HG03571 (cell line): ENCODE measurements at regions not wholly inside any gene's neighbourhood (a gene's known extent, or its start where the extent isn't known, plus 50 kb on each side); places are given as distances from the start of the nearest gene placed in this dataset.

Source experiments
- ATAC-seq: cut with Tn5 transposase; IDR thresholded peaks from one replicate; pipeline ENCODE4 v1.9.1; 2021; ENCODE audit not compliant: unreplicated experiment

GRCh38 chr13:104015646-104016396, 949.6 kb upstream of the SLC10A2 start:
- ATAC-seq = no peak

- no peak for ATAC-seq
Observed at GRCh38 chr13:104014803-104015645, 948.8 kb upstream of the SLC10A2 start.

DNA sequence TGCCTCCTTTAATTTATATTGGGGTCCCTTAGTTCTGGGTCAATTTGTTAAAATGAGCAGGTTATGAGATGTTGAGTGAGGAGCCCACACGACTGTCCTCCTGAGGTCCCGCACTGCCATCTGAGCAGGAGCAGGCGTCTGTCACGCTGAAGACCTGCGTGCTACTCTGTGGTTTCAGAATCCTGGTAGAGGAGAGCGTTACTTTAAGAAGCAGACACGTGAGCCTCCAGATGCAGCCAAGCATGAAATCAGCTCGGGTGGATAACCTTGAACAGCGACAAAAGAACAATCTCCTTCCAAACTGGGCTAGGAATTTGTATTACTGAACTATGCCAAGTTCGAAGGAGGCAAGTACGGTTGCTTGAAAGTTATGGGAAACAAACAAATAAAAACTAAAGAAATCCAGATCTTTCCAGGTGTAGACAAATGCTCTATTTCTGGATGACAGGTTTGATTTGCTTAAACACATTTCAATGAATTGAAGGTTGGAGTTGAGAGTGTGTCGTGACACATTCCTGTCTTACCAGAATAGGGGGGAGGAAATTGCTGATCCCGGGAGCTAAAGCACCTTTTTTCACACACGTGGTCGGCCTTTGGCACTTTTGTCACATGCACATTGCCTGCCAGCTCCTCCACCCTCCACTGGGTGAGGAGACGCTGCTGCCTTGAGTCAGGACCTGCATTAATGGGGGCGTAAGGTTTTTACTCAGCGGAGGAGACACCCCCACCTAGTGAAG, 945.5 kb upstream of the SLC10A2 start:
- ATAC-seq = no peak

- no peak for ATAC-seq
Observed at GRCh38 chr13:104008541-104009435, 942.6 kb upstream of the SLC10A2 start.

- ATAC-seq = no peak
Observed at GRCh38 chr13:104008075-104008474, 941.9 kb upstream of the SLC10A2 start.

DNA sequence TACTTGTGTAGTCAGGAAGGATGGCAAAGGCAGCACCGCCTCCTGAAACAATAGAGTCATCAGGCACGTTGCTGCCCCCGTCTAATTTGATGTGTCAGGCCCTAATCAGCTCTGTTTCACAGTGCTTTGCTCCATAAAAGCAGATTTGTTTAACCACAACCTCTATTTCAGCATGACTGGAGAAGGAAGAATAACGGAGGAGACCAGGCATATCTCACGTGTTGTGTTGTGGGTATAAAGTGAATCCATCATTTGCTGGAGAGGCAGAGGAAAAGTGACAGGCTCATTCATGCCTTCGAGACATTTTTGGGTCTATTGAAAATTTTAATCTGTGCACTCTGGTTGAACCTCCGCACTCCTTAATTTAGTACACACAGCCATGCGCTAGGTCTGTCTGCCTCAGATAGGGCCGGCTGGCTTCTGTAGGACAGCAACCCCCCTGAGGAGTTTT, 940.4 kb upstream of the SLC10A2 start:
- ATAC-seq = no peak

GRCh38 chr13:104004572-104004971, 938.4 kb upstream of the SLC10A2 start:
- ATAC-seq = no peak

GRCh38 chr13:104002216-104002615, 936.0 kb upstream of the SLC10A2 start:
- ATAC-seq = no peak

- ATAC-seq = no peak
Observed at GRCh38 chr13:104001766-104002165, 935.5 kb upstream of the SLC10A2 start.

DNA sequence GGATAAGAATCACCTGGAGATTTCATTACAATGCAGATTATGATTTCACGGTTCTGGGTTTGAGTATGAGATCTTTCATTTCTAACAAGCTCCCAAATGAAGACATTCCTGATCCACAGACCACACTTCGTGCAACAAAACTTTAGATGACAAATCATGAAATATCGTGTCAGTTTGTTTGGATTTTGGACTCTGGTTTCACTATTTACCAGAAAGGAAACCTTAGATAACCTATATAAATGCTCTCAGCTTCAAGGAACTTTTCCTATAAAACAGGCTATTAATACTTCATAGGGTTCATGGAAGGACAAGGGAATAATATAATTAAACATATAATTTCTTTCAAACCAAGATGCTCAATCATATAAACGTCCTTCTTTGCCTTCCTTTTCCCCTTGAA, 930.5 kb upstream of the SLC10A2 start:
- no peak for ATAC-seq

DNA sequence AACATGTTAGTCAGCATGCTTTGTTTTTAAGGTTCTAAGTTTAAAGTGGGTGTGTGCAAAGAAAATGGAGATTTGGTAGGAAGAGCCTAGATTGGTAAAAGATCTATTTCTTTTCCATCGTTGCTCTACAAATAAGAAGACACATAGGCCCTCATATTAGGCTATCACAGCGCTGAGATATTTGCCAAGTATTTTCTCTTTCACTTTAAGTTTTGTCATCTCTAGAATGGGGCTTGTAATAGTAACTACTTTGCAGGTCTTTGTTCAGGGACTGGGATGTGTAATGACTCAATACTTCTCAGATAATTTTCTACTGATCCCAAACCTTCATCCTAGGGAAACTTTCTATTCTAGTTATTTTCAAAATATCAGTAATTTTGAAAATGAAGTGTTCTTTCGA, 917.7 kb upstream of the SLC10A2 start:
- no peak for ATAC-seq

- no peak for ATAC-seq
Observed at GRCh38 chr13:103976371-103976770, 910.2 kb upstream of the SLC10A2 start.

DNA sequence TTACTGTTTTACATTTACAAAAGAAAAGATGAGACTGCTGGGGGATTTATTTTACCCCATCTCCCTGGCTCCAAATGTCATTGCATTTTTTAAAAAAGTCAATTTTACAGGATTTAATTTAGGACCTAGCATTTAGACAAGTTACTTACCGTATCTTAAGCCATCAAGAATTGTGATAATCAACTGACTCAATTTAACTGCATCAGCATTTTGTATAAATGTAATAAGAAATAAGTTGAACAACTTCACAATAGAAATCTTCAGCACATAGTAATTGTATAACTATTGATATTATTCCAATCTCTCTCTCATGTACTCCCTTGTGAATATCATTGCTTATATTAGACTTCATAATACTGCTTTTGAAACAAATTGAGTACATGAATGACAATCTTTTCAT, 907.5 kb upstream of the SLC10A2 start:
- no peak for ATAC-seq

DNA sequence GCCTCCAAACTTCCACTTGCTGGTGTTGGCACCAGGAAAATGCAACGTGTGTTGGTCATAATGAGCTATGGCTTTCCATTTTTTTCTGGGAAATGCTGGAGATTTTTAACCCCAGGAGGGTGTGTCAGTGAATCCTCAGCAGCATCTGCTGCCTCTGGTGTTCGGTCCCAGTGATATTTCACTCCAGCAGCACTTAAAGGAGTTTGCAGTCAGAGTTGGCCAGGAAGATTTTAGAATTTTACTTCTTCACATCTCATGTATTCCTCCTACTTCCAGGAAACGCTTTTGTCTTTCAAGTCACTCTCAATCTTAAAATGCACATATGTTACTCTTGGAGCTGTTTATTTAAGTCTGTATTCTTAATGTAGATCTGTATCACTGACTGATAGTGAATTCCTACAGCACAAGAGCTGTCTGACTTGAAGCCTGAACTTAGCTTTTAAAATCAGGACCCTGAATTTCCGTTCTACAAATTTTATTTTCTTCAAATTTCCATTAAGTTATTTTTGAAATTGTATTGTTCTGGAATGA, 903.4 kb upstream of the SLC10A2 start:
- ATAC-seq = no peak

- no peak for ATAC-seq
Observed at GRCh38 chr13:103965506-103966243, 899.5 kb upstream of the SLC10A2 start.

- no peak for ATAC-seq
Observed at GRCh38 chr13:103961784-103962183, 895.6 kb upstream of the SLC10A2 start.

- ATAC-seq = no peak
Observed at GRCh38 chr13:103961129-103961528, 894.9 kb upstream of the SLC10A2 start.

GRCh38 chr13:103960001-103960400, 893.8 kb upstream of the SLC10A2 start:
- ATAC-seq = no peak

DNA sequence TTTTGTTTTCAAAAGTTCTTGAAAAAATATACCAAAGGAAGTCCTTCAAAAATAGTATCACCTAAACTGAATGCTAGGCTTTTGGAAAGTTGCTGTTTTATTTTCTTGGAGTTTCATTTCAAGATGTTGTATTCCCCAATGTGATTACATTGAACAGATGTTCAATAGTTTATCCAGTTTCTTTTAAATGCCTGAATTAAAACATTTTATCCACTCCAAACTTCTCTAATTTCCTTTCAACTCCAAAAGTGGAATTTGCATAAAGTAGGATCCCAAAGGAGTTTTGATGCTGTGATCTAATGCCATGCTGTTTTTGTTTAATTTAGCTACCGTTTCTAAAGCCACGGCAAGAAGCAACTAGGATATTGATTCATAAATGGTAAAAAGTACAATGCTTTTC, 892.5 kb upstream of the SLC10A2 start:
- ATAC-seq = no peak

- ATAC-seq = no peak
Observed at GRCh38 chr13:103957939-103958338, 891.7 kb upstream of the SLC10A2 start.
